MCF 10A (cell line): ENCODE measurements at regions not wholly inside any gene's neighbourhood (a gene's known extent, or its start where the extent isn't known, plus 50 kb on each side); places are given as distances from the start of the nearest gene placed in this dataset.

ENCODE experiments used
- BruUV-seq: library from RNA; stranded (reverse); fragments of 400-500 nt; replicated peaks from 2 replicates; lab custom pipeline; 2021; lab: Mats Ljungman, UMichigan
- CTCF ChIA-PET: fragments of 300-600 bp; sonication (Branson Sonifier 250); formaldehyde crosslinking; extraction: SDS; loops from one replicate; lab custom pipeline; 2021; ENCODE audit warnings: antibody characterized with exemption, inconsistent platforms; lab: Yijun Ruan, JAX
- POLR2A ChIA-PET: fragments of 300-600, 350-650 bp; sonication (Branson Sonifier 250); formaldehyde crosslinking; extraction: SDS; loops from one replicate; lab custom pipeline; 2020; ENCODE audit warnings: antibody characterized with exemption, inconsistent platforms; lab: Yijun Ruan, JAX
- DNase-seq: peaks from one replicate; pipeline ENCODE4 v3.0.0-alpha.2; 2018; ENCODE audit not compliant: unreplicated experiment
- H3K27ac Mint-ChIP-seq: one replicate; pipeline ENCODE4 v1.8.0; 2022; ENCODE audit warnings: mild to moderate bottlenecking, low read depth, mixed read lengths; ENCODE audit not compliant: unreplicated experiment
- H3K27me3 Mint-ChIP-seq: one replicate; pipeline ENCODE4 v1.8.0; 2022; ENCODE audit warnings: mixed read lengths; ENCODE audit not compliant: insufficient read depth, unreplicated experiment
- H3K36me3 Mint-ChIP-seq: one replicate; pipeline ENCODE4 v1.8.0; 2022; ENCODE audit warnings: mild to moderate bottlenecking, moderate library complexity, mixed read lengths; ENCODE audit not compliant: insufficient read depth, unreplicated experiment
- H3K4me1 Mint-ChIP-seq: one replicate; pipeline ENCODE4 v1.8.0; 2022; ENCODE audit warnings: mixed read lengths; ENCODE audit not compliant: insufficient read depth, unreplicated experiment
- H3K4me3 Mint-ChIP-seq: one replicate; pipeline ENCODE4 v1.8.0; 2022; ENCODE audit warnings: mild to moderate bottlenecking, moderate library complexity, mixed read lengths; ENCODE audit not compliant: unreplicated experiment
- H3K9me3 Mint-ChIP-seq: one replicate; pipeline ENCODE4 v1.8.0; 2022; ENCODE audit warnings: mixed read lengths; ENCODE audit not compliant: unreplicated experiment
- intact Hi-C: fragments of 100-400 bp; cut with micrococcal nuclease; formaldehyde crosslinking; loops from 2 replicates; pipeline ENCODE4 v1.14.1; 2022
- TF ChIP-seq, protein P1 (sequence below): fragments of 200-600 bp; IDR thresholded peaks from one replicate; pipeline ENCODE4 v1.8.0; 2022; ENCODE audit warnings: antibody characterized with exemption, mild to moderate bottlenecking; ENCODE audit not compliant: unreplicated experiment

DNA sequence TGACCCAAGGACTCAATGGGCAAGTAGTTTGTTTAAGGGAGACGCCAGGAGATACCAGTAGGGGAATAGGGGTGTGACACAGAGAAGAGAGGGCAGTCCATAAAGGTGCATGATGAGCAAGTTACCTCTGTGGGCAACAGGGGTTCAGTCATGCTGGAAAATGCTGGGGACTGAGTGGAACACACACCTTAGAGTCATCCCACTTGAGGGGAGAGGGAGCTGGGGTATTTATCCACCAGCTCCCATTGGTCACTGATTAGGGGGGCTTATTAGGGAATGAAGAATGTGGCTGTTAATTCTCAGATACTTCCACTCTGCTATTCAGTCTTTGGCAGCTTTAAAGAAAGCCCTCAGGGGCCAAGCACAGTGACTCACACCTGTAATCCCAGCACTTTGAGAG, 67.5 kb upstream of the MRI1 start:
- intact Hi-C loops = no loop called here
- ChIA-PET CTCF (interaction anchor here (0.6 to 1.9 kb wide), 4 partner anchors 25 to 107 kb away, joined by 3 to 6 read pairs (median 3); no protein-coding TSS in a partner anchor), POLR2A (interaction anchor here (0.6 to 1.4 kb wide), 2 partner anchors 12 to 52 kb away, joined by 3 to 4 read pairs; no protein-coding TSS in a partner anchor)
- Mint-ChIP-seq H3K4me3 (no peak overlapping the region), H3K27ac (no peak overlapping the region), H3K27me3 (no peaks in the 10 kb centered on the region), H3K4me1 (peaks cover 6% of the 10 kb centered on the region), H3K36me3 (no peaks in the 10 kb centered on the region), H3K9me3 (peaks cover 7% of the 10 kb centered on the region)
- no peak for DNase-seq
- TF ChIP-seq, protein P1, sequence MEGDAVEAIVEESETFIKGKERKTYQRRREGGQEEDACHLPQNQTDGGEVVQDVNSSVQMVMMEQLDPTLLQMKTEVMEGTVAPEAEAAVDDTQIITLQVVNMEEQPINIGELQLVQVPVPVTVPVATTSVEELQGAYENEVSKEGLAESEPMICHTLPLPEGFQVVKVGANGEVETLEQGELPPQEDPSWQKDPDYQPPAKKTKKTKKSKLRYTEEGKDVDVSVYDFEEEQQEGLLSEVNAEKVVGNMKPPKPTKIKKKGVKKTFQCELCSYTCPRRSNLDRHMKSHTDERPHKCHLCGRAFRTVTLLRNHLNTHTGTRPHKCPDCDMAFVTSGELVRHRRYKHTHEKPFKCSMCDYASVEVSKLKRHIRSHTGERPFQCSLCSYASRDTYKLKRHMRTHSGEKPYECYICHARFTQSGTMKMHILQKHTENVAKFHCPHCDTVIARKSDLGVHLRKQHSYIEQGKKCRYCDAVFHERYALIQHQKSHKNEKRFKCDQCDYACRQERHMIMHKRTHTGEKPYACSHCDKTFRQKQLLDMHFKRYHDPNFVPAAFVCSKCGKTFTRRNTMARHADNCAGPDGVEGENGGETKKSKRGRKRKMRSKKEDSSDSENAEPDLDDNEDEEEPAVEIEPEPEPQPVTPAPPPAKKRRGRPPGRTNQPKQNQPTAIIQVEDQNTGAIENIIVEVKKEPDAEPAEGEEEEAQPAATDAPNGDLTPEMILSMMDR = no peak
- no TSS peak for BruUV-seq

DNA sequence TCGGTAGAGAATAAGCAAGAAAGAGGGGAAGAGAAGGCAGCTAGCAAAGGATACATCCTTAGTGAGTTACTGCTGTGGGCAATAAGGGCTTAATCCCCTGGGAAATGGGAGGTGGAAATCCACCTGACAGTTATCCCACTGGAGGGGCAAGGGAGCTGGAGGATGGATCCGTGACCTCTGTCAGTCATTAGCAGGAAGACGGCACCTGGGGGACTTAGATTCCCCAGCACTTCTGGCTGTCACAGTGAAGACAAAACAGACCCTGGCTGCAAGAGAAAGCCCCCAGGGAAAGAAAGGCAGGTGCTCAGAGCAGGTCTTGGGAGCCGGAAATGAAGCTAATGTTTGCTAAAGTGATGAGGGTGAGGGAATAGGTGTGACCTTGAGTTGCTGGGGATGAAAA, 70.4 kb upstream of the MRI1 start:
- no peak for DNase-seq
- H3K4me3 Mint-ChIP-seq = no peak overlapping the region
- no peaks in the 10 kb centered on the region for H3K36me3 Mint-ChIP-seq
- BruUV-seq = no TSS peak
- peaks cover 12% of the 10 kb centered on the region for H3K4me1 Mint-ChIP-seq
- ChIA-PET CTCF (interaction anchor here (0.7 to 1.1 kb wide), 4 partner anchors 17 to 431 kb away, joined by 3 to 4 read pairs (median 3); no protein-coding TSS in a partner anchor), POLR2A (interaction anchor here (0.6 to 4.9 kb wide), 2 partner anchors 12 to 85 kb away, joined by 3 to 49 read pairs; no protein-coding TSS in a partner anchor)
- no peaks in the 10 kb centered on the region for H3K9me3 Mint-ChIP-seq
- intact Hi-C loops = no loop called here
- TF ChIP-seq, protein P1 = no peak
- no peaks in the 10 kb centered on the region for H3K27me3 Mint-ChIP-seq
- H3K27ac Mint-ChIP-seq = no peak overlapping the region

DNA sequence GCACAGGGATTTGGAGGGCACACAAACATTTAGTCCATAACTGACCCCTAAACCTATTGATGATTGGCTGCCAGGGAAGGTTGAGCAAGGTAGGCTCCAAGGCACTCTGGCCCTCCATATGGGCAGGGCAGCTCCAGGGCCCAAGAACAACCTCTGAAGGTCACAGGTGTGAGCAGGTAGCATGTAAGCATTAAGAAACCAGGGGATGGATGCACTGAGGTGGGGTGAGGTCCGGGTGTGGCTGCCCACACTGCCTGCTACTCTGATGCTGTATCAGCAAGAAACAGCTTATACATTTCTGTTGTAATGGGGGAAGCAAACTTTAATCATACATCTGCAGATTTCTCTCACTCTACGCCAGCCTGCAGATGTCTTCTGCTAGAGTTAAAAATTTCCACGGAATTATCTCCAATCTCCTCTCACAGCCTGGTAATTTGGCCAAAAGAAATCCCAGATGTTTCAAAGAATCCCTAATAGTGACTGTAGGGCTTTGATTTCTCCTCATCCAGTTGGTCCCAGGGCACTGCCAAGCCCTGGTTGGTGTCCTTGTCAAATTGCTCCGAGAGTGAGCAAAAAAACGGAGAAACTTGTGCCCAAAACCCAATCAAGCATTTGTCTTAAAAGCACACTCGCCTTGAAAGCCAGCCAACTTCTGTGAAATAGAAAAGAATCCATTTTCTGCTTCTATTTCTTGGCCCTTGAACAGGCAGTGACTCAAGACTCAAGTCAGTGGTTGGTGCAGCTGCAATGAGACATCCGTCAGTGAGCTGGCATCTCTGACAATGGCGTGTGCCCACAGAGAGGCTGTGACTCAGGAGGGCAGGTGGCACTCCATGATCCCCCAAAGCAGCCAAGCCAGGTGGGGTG, 72.5 kb upstream of the MRI1 start:
- CTCF ChIA-PET = interaction anchor here (0.7 to 0.8 kb wide), 2 partner anchors 16 to 89 kb away, joined by 3 read pairs; no protein-coding TSS in a partner anchor
- TF ChIP-seq, protein P1 = no peak
- Mint-ChIP-seq H3K36me3 (no peaks in the 10 kb centered on the region), H3K27ac (peak overlapping the region; percentile 52), H3K9me3 (no peaks in the 10 kb centered on the region), H3K4me3 (no peak overlapping the region), H3K4me1 (peaks cover 12% of the 10 kb centered on the region), H3K27me3 (no peaks in the 10 kb centered on the region)
- BruUV-seq = no TSS peak
- POLR2A ChIA-PET = interaction anchor here (0.6 to 4.9 kb wide), 13 partner anchors 10 to 870 kb away, joined by 3 to 49 read pairs (median 4); no protein-coding TSS in a partner anchor
- peak; percentile 62 for DNase-seq
- intact Hi-C loops = no loop called here

DNA sequence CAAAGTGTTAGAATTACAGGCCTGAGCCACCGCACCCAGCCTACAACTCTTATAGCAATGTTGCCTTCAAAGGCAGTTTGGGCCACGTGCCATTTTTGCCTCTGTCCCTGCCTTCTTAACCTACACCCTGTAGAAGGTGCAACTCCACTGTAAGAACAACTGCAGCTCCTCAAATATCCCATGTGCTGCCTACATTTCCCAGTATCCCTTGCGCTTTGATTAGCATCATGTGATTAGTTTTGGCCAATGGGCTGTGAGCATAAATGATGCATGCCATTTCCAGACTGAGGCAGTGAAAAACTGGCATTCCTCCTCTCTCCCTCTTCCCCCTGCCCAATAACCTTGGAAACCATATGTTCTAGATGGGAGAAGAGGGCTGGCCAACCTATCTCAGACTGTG, 75.2 kb upstream of the MRI1 start:
- ChIA-PET CTCF (interaction anchor here (1.0 kb wide), 1 partner anchor 136 kb away, joined by 3 read pairs; no protein-coding TSS in a partner anchor), POLR2A (interaction anchor here (0.6 to 2.0 kb wide), 2 partner anchors 10 to 19 kb away, joined by 4 to 6 read pairs; no protein-coding TSS in a partner anchor)
- BruUV-seq = no TSS peak
- Mint-ChIP-seq H3K36me3 (no peaks in the 10 kb centered on the region), H3K27ac (no peak overlapping the region), H3K27me3 (no peaks in the 10 kb centered on the region), H3K4me1 (peaks cover 12% of the 10 kb centered on the region), H3K4me3 (no peak overlapping the region), H3K9me3 (no peaks in the 10 kb centered on the region)
- intact Hi-C loops = no loop called here
- TF ChIP-seq, protein P1 = no peak
- DNase-seq = peak; percentile 36
